ENCODE measurements at regions not wholly inside any gene's neighbourhood (a gene's known extent, or its start where the extent isn't known, plus 50 kb on each side); places are given as distances from the start of the nearest gene placed in this dataset.

DNA sequence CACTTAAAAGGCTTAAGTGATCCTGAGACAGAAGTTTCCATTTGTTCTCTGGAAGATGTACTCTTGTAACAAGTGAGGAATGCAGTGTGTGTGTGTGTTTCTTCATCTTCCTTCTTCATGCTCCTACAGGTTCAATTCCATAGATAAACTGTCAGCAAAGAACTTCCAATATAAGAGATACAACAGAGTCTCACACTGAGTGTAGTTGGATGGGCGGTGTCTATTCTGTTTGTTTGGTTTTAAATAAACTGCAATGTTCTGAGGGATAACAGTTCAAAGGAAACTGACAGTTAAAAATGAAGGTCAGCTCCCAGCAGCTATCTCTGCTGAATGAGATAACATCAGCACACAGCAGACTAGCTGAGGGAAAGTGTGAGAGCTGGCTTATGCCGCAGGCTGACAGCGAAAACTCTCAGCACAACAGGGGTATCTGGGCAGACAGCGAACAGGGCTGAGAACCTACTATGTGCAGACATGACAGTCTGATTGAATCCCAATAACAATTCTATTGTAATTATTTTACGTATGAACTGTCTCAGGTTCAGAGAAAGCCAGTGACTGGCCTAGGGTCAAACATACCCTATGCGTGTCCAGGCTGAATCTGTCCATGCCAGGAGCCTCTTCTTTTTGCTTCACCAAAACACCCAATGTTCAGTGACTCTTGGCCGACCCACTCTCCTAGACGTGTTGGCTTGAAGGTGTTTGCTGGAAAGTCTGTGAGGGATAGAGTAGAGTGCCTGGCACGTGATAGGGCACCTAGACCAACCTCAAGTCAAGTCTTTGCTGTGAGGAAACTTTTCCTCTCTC, 201.9 kb upstream of the TRIB2 start:
- TF ChIP-seq, protein P1, sequence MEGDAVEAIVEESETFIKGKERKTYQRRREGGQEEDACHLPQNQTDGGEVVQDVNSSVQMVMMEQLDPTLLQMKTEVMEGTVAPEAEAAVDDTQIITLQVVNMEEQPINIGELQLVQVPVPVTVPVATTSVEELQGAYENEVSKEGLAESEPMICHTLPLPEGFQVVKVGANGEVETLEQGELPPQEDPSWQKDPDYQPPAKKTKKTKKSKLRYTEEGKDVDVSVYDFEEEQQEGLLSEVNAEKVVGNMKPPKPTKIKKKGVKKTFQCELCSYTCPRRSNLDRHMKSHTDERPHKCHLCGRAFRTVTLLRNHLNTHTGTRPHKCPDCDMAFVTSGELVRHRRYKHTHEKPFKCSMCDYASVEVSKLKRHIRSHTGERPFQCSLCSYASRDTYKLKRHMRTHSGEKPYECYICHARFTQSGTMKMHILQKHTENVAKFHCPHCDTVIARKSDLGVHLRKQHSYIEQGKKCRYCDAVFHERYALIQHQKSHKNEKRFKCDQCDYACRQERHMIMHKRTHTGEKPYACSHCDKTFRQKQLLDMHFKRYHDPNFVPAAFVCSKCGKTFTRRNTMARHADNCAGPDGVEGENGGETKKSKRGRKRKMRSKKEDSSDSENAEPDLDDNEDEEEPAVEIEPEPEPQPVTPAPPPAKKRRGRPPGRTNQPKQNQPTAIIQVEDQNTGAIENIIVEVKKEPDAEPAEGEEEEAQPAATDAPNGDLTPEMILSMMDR (IDR thresholded peaks at IDR 0.05; ENCODE audit: borderline replicate concordance, control extremely low read depth, extremely low read depth, insufficient read depth, missing control alignments) = no peak
- in situ Hi-C loops (cut with MboI; ENCODE audit: low sequenced_read_pairs, unreplicated experiment) = no loop called here
- no peak for DNase-seq (ENCODE audit: low spot score)

DNA sequence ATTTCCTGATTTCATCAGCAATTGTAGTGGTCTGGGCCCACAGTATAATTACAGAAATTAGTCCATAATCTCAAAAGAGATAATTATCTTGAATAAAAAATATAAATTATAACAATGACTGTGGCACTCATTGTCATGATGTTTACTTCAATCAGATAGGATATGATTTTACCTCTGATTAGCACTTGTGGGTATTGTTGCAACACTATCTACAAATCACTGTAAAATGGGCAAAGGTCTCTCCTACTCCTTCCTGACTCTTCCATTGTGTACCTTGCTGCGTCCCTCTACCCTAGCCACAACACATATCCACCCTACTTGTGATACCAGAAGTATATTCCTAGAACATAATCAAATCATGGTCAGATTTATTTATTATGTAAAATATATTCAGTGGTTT, 200.9 kb upstream of the TRIB2 start:
- DNase-seq (ENCODE audit: low spot score) = no peak
- TF ChIP-seq, protein P1 (IDR thresholded peaks at IDR 0.05; ENCODE audit: borderline replicate concordance, control extremely low read depth, extremely low read depth, insufficient read depth, missing control alignments) = no peak
- in situ Hi-C loops (cut with MboI; ENCODE audit: low sequenced_read_pairs, unreplicated experiment) = no loop called here

DNA sequence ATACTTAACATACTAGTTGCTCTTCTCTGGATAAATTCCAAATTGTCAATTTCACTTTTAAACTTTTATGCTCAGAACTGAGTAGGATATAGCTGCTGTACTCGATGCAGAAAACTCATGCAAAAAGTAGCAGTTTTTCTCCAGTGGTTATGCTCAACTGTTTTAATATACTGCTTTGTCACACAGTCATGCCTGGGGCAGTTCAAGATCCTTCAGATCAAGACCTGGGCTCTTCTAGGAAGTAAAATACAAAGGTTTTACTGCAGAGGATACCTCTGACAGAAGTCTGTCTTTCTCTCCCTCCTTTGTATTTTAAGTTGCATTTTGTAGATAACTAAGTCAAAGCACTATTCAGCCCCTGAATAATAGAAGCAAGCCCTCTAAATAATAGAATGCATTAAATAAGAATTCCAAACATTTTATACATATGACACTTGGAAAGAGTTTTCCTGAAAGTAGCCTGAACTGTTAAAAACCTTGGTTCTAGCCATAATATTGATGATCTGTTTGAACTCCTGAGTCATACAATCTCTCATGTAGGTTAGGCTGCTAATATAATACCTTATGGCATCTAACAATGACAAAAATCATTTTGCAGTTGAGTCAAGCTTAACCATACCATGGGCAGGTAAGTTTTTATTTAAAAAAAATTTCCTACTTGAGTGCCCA, 183.3 kb upstream of the TRIB2 start:
- TF ChIP-seq, protein P1 (IDR thresholded peaks at IDR 0.05; ENCODE audit: borderline replicate concordance, control extremely low read depth, extremely low read depth, insufficient read depth, missing control alignments) = no peak
- in situ Hi-C loops (cut with MboI; ENCODE audit: low sequenced_read_pairs, unreplicated experiment) = no loop called here
- no peak for DNase-seq (ENCODE audit: low spot score)

DNA sequence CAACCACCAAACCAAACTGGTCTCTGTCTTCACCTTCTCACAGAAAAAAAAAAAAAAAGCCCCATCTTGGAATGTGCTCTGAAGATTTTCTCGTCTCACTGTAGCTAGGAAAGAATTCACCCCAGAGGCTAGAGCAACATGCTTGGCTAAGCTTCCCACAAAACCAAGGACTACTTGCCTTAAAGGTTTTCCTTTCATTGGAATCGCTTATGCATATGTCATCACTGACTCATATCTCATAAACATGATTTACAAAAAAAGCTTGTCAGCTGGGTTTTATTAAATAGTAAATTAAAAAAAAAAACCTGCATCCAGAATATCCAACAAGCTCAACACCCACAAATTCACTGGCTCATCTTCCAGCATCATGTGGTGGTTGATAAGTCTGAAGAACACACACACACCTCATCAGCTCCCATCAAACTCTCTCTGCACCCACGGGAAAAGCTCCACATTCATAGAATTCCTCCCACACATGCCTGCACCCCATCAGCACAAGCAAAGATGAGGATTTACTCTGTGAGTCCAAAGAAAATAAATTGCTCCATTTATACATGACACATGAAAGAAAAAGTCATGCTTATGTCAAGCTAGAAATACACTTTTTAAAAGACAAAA, 182.0 kb upstream of the TRIB2 start:
- DNase-seq (ENCODE audit: low spot score) = no peak
- in situ Hi-C loops (cut with MboI; ENCODE audit: low sequenced_read_pairs, unreplicated experiment) = no loop called here
- TF ChIP-seq, protein P1 (IDR thresholded peaks at IDR 0.05; ENCODE audit: borderline replicate concordance, control extremely low read depth, extremely low read depth, insufficient read depth, missing control alignments) = no peak

DNA sequence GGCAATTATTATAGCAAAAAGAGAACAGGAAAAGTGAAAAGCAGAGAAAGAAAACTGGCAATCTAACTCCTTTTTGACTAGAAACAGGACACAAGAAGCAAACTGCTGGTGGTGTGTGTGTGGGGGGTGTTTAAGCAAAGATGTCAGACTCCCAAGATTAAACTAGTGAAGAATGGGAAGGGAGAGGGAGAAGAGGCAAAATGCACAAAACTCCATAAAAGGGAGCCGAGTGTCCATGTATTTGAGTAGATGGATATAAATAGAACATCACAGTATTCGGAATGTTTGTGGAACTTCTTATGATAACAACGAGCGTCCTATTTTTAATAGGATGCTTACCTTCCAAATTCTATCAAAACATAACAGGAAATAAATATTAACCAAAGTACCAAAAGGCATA, 179.8 kb upstream of the TRIB2 start:
- in situ Hi-C loops (cut with MboI; ENCODE audit: low sequenced_read_pairs, unreplicated experiment) = no loop called here
- TF ChIP-seq, protein P1 (IDR thresholded peaks at IDR 0.05; ENCODE audit: borderline replicate concordance, control extremely low read depth, extremely low read depth, insufficient read depth, missing control alignments) = no peak
- no peak for DNase-seq (ENCODE audit: low spot score)

DNA sequence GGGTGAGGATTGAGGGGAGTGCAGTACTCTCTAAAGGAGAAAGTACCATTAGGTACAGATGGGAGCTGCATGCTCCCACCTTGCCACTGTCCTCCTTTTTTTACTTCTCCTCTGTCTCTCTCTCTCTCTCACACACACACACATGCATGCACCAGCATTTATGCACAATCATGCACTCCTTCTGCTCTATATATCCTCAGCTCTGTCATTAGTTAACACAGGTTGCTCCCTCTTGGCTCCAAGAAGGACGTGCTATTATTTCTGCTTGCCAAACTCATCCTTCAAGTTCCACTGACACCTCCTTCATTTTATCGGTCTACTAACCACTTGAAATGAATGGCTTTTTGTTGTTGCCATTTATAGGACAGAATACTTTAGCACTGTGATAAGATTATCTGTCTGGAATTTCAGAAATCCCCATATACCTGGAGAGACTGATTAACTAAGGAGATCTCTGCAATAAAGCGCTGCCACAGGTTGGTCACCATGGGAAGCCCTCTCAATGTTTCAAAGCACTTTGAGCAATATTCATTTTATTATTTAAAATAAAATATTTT, 178.5 kb upstream of the TRIB2 start:
- TF ChIP-seq, protein P1 (IDR thresholded peaks at IDR 0.05; ENCODE audit: borderline replicate concordance, control extremely low read depth, extremely low read depth, insufficient read depth, missing control alignments) = no peak
- in situ Hi-C loops (cut with MboI; ENCODE audit: low sequenced_read_pairs, unreplicated experiment) = no loop called here
- no peak for DNase-seq (ENCODE audit: low spot score)

All from GM13976 (cell line).